NT2/D1 (cell line): ENCODE measurements at regions not wholly inside any gene's neighbourhood (a gene's known extent, or its start where the extent isn't known, plus 50 kb on each side); places are given as distances from the start of the nearest gene placed in this dataset.
"Not testable (repeated sequence)": the region's sequence is repeated elsewhere in the genome, so short reads cannot be mapped to it uniquely, and the experiment has no call there.

Source experiments
- DNase-seq: peaks from one replicate; pipeline ENCODE4 v3.0.0-alpha.2; 2011; ENCODE audit warnings: low read depth, low spot score
- H3K27me3 ChIP-seq: 2 replicates; pipeline ENCODE4 v1.6.0; 2011; ENCODE audit warnings: mild to moderate bottlenecking; ENCODE audit not compliant: insufficient read length, insufficient read depth
- H3K36me3 ChIP-seq: 2 replicates; pipeline ENCODE4 v1.6.1; 2011; ENCODE audit warnings: mild to moderate bottlenecking, low read length, mixed read lengths; ENCODE audit not compliant: insufficient read depth, insufficient read length
- H3K4me1 ChIP-seq: 2 replicates; pipeline ENCODE4 v1.5.1; 2011; ENCODE audit not compliant: insufficient read depth, insufficient read length
- H3K4me3 ChIP-seq: 2 replicates; pipeline ENCODE4 v1.5.1; 2011; ENCODE audit warnings: low read depth; ENCODE audit not compliant: insufficient read length
- H3K9ac ChIP-seq: 2 replicates; pipeline ENCODE4 v1.6.0; 2011; ENCODE audit warnings: low read depth; ENCODE audit not compliant: insufficient read length
- H3K9me3 ChIP-seq: 2 replicates; pipeline ENCODE4 v1.5.1; 2011; ENCODE audit warnings: mild to moderate bottlenecking, low read length; ENCODE audit not compliant: insufficient read depth
- SUZ12 ChIP-seq: IDR thresholded peaks from 2 replicates; pipeline ENCODE4 v1.6.1; 2011; ENCODE audit not compliant: insufficient read length, insufficient read depth; ENCODE audit errors: extremely low read depth
- YY1 ChIP-seq: IDR thresholded peaks from 2 replicates; pipeline ENCODE4 v1.6.1; 2011; ENCODE audit not compliant: insufficient read length, insufficient read depth
- ZNF274 ChIP-seq: IDR thresholded peaks from 2 replicates; pipeline ENCODE4 v1.6.1; 2011; ENCODE audit warnings: mild to moderate bottlenecking, low read depth, low read length

DNA sequence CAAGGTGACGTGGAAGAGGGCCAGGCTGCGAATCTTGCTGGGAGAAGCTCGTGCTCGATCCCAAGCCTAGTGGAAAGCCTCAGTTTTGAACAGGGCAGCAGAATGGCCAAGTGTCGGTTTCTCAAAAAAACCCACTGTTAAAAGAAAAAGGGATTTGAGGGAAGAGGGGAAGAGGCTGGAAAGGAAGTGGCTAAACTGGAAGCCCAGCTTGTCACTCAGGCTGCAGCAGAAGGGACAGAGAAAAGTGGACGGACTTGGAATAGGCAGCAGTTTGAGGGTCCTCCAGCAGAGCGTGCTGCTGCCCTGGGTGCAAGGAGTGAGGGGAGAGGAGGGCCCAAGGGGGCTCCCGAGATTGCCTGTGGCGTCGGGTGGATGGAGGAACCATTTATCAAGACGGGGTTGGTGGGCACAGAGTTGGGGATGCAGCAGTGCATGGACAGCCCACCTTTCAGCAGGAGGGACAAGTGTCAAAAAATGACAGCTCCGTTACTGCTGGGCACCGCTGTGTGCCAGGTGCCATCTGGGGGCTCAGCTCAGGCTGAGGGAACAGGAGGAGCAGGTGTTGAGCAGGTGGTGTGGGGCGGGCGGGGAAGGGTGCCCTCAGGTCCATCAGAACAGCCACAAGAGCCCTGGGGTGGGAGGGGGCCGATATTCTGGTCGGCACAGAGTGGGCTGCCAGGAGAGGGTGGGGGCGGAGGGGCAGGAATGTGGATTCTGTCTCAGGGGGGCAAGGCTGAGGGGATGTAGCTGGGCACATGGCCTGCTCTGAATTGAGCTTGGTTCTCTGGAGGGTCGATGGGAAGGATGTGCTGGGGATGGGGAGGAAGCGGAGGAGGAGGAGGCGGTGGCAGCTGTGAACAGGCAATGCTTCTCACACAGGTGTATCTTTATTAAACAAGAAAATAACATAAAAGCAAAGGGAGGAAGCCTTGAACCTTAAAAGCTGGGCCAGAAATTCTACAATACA is 73.1 kb upstream of the METTL9 start:
- not testable (repeated sequence) for H3K36me3 ChIP-seq, H3K9me3 ChIP-seq, DNase-seq, H3K27me3 ChIP-seq, H3K4me3 ChIP-seq
- peak overlapping the region; percentile 23 for H3K9ac ChIP-seq
- H3K4me1 ChIP-seq: peaks cover 24% of the 10 kb centered on the region

DNA sequence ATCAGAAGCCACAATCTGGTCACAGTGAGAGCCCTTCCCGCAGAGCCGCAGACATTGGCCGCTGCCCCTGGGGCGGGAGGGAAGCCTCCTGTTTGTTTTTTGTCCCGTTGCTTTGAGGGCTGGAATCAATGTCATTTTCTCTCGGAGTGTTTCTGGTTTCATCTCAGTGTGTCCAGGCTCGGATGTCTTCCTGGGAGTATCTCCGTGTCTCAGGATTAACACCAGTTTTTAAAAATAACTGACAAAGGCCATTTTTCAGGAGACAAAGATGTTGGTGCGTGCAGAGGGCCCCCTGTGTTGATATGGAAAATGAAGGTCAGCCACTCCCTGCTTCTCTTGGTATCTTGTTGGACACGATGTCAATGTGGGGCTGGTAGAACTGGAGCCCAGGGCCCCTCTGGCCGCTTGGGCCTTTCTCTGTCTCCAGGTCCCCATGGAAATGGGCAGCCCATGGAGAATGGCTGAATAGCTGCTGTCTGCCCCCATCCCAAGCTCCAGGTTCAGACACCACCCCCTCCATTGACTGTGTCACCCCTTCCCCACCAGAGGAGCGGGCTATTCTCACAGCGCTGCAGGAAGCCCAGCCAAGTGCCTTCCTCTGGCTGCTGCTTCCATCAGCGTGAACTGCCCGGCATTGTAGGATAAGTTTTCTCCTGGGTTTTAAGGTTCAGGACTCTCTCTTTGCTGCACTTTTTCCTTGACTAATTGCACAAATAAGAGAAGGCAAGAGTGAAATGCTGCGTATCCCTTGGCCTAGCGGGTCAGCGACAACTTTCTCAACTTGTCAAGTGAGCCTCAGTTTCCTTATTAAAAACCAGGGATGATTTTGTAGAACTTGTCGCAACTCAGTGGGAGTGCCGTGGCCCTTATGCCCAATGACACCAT is 72.2 kb upstream of the METTL9 start:
- Histone ChIP-seq H3K4me1 (peaks cover 24% of the 10 kb centered on the region), H3K36me3 (no peaks in the 10 kb centered on the region), H3K9ac (no peak overlapping the region), H3K27me3 (no peaks in the 10 kb centered on the region), H3K9me3 (no peaks in the 10 kb centered on the region), H3K4me3 (no peak overlapping the region)
- DNase-seq: no peak
- no peak for TF ChIP-seq ZNF274
- no peak for TF ChIP-seq SUZ12
- TF ChIP-seq YY1: no peak

DNA sequence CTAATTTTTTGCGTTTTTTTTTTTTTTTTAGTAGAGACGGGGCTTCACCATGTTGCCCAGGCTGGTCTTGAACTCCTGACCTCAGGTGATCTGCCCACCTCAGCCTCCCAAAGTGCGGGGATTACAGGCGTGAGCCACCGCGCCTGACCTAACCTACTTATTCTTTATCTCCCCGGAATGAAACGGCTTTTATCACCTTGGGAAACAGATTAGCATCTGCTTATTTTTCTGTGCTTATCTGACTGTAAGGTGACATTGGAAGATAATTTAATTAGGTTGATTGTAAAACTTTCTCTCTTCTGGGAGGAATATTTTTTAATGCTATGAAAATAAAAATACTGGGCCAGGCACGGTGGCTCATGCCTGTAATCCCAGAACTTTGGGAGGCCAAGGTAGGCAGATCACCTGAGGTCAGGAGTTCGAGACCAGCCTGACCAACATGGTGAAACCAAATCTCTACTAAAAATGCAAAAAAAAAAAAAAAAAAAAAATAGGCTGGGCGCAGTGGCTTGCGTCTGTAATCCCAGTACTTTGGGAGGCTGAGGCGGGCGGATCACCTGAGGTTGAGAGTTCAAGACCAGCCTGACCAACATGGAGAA is 70.2 kb upstream of the METTL9 start:
- H3K4me1 ChIP-seq: peaks cover 13% of the 10 kb centered on the region
- H3K9me3 ChIP-seq: not testable (repeated sequence)

DNA sequence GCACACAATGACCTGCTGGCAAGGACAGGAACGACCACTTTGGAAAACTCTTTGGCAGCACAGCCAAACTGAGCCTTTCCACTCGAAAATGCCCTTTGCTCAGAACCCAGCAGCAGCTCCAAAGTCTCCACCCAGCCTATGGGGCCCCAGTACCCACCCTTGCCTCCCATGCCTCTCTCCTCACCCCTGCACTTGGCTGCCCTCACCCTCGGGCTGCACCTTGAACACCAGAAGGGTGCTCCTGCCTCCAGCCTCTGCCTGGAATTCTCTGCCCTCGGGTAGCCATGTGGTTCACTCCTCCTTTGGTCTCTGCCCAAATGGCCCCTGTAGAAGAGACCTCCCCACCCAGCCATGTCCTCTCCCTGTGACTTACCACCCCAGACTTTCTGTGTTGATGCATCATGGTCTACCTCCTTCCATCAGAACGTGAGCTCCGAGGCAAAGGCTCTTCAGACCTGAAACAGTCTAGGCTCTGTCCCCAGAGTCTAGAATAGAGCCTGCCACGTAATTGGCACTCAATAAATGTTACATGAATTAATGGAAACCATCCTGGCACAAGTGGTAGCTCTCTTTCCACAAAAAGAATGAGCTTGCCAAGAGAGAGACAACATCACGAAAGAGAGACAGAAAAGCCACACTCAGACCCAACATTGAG is 68.5 kb upstream of the METTL9 start:
- H3K4me3 ChIP-seq, H3K9ac ChIP-seq, H3K9me3 ChIP-seq, DNase-seq, H3K4me1 ChIP-seq, H3K27me3 ChIP-seq, H3K36me3 ChIP-seq: not testable (repeated sequence)

More for the DNA sequence above, 70.2 kb upstream of the METTL9 start:
- H3K4me3 ChIP-seq, H3K27me3 ChIP-seq, H3K36me3 ChIP-seq, DNase-seq, H3K9ac ChIP-seq: not testable (repeated sequence)

DNA sequence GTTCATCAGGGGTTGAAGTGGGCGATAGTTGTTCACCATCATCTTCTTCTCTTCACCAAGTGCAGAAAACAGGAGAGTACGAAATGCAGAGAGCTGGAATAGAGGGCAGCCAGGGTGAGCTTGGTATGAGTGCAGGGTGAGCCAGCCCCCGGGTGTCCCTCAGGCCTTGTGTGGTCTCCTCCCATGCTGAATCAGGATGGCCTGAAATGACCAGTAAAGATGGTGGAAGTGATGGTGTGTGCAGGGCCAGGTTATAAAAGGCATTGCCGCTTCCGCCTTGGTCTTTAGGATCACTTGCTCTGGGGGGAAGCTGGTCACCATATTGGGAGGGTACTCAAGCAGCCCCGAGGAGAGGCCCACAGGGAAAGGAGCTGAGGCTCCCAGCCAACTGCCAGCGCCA is 66.4 kb upstream of the METTL9 start:
- H3K4me3 ChIP-seq, H3K27me3 ChIP-seq, DNase-seq, H3K36me3 ChIP-seq, H3K4me1 ChIP-seq, H3K9ac ChIP-seq, H3K9me3 ChIP-seq: not testable (repeated sequence)

DNA sequence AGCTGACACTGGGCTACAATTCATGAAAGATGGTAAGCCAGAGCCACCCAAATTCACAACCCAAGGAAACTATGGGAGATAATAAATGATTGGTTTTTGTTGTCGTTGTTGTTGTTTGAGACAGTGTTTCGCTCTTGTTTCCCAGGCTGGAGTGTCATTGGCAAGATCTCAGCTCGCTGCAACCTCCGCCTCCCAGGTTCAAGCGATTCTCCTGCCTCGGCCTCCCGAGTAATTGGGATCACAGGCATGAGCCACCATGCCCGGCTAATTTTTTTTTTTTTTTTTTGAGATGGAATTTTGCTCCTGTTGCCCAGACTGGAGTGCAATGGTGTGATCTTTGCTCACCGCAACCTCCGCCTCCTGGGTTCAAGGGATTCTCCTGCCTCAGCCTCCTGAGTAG is 65.9 kb upstream of the METTL9 start:
- H3K36me3 ChIP-seq, H3K27me3 ChIP-seq, H3K4me3 ChIP-seq, H3K9me3 ChIP-seq, H3K9ac ChIP-seq, H3K4me1 ChIP-seq, DNase-seq: not testable (repeated sequence)

DNA sequence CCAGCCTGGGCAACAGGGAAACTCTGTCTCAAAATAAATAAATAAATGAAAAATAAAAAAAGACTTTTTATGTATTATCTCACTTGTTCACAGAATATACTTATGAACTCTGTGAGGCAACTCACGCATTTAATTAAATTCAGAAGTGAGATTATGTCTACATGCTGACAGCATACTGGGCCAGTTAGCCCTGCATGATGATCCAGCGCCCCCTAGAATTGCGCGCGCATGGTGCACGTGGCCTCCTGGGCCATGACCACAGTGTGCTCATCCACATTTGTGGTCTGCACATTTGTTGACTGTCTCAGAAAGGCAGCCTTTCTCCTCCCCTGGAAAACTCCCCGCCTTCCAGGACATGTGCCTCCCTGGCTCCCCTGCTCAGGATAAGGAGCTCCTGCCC is 64.8 kb upstream of the METTL9 start:
- not testable (repeated sequence) for H3K4me1 ChIP-seq

DNA sequence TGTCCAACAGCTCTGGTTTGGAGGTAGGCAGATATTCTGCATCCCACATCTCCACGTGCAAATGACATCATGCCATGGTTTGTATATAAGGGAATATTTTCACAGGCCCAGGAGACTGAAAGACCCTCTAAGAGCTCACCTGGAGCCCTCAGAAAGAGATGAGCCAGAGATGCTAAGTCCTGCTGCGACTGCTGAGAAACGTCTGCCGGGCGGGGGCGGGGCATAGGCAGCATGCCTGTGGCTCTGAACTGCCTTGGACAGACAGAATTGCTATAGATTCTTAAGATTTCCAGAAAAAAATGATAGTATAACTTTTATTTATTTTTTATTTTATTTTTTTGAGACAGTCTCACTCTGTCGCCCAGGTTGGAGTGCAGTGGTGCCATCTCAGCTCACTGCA is 64.2 kb upstream of the METTL9 start:
- DNase-seq, H3K36me3 ChIP-seq, H3K4me1 ChIP-seq, H3K27me3 ChIP-seq, H3K4me3 ChIP-seq, H3K9ac ChIP-seq, H3K9me3 ChIP-seq: not testable (repeated sequence)

More for the DNA sequence above, 64.8 kb upstream of the METTL9 start:
- H3K36me3 ChIP-seq, H3K9me3 ChIP-seq, DNase-seq, H3K4me3 ChIP-seq, H3K9ac ChIP-seq, H3K27me3 ChIP-seq: not testable (repeated sequence)

DNA sequence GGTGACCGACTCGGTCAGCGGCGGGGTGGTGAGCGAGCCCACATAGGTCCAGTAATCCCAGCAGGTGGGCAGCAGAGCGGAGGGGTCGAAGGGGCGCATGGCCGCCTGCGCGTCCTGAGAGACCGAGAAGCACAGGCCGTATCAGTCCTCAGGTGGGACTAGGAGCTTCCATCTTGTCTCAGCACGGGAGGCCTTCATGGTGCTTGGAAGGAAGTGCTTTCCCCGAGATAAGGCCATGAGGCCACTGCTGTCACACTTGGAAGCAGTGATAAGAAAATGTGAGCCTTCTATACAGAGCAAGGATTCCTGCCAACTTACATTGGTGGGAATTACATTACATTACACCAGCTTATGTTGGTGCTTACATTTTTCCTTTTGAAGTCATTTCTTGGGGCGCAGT is 62.6 kb upstream of the METTL9 start:
- not testable (repeated sequence) for H3K4me3 ChIP-seq, H3K36me3 ChIP-seq, DNase-seq

DNA sequence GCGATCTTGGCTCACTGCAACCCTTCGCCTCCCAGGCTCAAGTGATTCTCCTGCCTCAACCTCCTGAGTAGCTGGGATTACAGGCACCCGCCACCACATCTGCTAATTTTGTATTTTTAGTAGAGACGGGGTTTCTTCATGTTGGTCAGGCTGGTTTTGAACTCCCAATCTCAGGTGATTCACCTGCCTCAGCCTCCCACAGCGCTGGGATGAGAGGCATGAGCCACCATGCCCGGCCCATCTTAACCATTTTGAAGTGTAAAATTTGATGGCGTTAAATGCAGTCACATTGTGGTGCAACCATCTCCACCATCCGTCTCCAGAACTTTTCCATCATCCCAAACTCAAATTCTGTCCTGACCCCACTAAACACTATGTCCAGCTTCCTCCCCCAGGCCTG is 61.8 kb upstream of the METTL9 start:
- not testable (repeated sequence) for DNase-seq, H3K36me3 ChIP-seq, H3K9me3 ChIP-seq, H3K4me1 ChIP-seq, H3K4me3 ChIP-seq, H3K27me3 ChIP-seq, H3K9ac ChIP-seq

More for the DNA sequence above, 62.6 kb upstream of the METTL9 start:
- H3K4me1 ChIP-seq, H3K27me3 ChIP-seq, H3K9me3 ChIP-seq, H3K9ac ChIP-seq: not testable (repeated sequence)
